NCI-H2171 treated with DMSO at 0.1 percent for 48 hours (cell line): ENCODE measurements at regions not wholly inside any gene's neighbourhood (a gene's known extent, or its start where the extent isn't known, plus 50 kb on each side); places are given as distances from the start of the nearest gene placed in this dataset.
A peak's percentile ranks its signal among the peaks of the same experiment; 100 is the strongest.
"Not testable (repeated sequence)": the region's sequence is repeated elsewhere in the genome, so short reads cannot be mapped to it uniquely, and the experiment has no call there.

Experiments used
- DNase-seq: peaks from one replicate; lab custom pipeline; 2025; lab: John Stamatoyannopoulos, UW

GRCh38 chr11:44452827-44453572 is 112.5 kb upstream of the CD82 start:
- DNase-seq, result no peak

- DNase-seq, result no peak
These were observed 111.6 kb upstream of the CD82 start for GRCh38 chr11:44453871-44454270.

GRCh38 chr11:44454666-44455065 is 110.8 kb upstream of the CD82 start:
- DNase-seq, result no peak

- DNase-seq, result peak; percentile 4
These were observed 108.7 kb upstream of the CD82 start for GRCh38 chr11:44456544-44457300.

GRCh38 chr11:44457862-44458261 is 107.6 kb upstream of the CD82 start:
- DNase-seq, result no peak

GRCh38 chr11:44463751-44464150 is 101.7 kb upstream of the CD82 start:
- no peak for DNase-seq

- no peak for DNase-seq
These were observed 100.7 kb upstream of the CD82 start for GRCh38 chr11:44464741-44465140.

- no peak for DNase-seq
These were observed 98.8 kb upstream of the CD82 start for GRCh38 chr11:44466531-44467205.

- no peak for DNase-seq
These were observed 98.0 kb upstream of the CD82 start for GRCh38 chr11:44467413-44467812.

- DNase-seq, result no peak
These were observed 97.5 kb upstream of the CD82 start for GRCh38 chr11:44467931-44468330.

GRCh38 chr11:44468345-44468988 is 97.0 kb upstream of the CD82 start:
- no peak for DNase-seq

GRCh38 chr11:44469412-44469811 is 96.1 kb upstream of the CD82 start:
- no peak for DNase-seq

- no peak for DNase-seq
These were observed 94.6 kb upstream of the CD82 start for GRCh38 chr11:44470854-44471253.

GRCh38 chr11:44471603-44472002 is 93.9 kb upstream of the CD82 start:
- DNase-seq, result no peak

- DNase-seq, result no peak
These were observed 92.5 kb upstream of the CD82 start for GRCh38 chr11:44472916-44473315.

- no peak for DNase-seq
These were observed 90.8 kb upstream of the CD82 start for GRCh38 chr11:44474702-44475101.

- DNase-seq, result no peak
These were observed 90.3 kb upstream of the CD82 start for GRCh38 chr11:44475114-44475686.

GRCh38 chr11:44482338-44482737 is 83.1 kb upstream of the CD82 start:
- DNase-seq, result not testable (repeated sequence)

- DNase-seq, result no peak
These were observed 81.4 kb upstream of the CD82 start for GRCh38 chr11:44483919-44484610.

- no peak for DNase-seq
These were observed 77.1 kb upstream of the CD82 start for GRCh38 chr11:44488165-44488965.

GRCh38 chr11:44493383-44493782 is 72.1 kb upstream of the CD82 start:
- peak; percentile 8 for DNase-seq
